ENCODE measurements at regions not wholly inside any gene's neighbourhood (a gene's known extent, or its start where the extent isn't known, plus 50 kb on each side); places are given as distances from the start of the nearest gene placed in this dataset.
A peak's percentile ranks its signal among the peaks of the same experiment; 100 is the strongest.

GRCh38 chr20:43306837-43307236 is 117.1 kb upstream of the PTPRT start:
- DNase-seq (ENCODE audit: low read depth) = no peak

- no peak for DNase-seq (ENCODE audit: low read depth)
Observed at GRCh38 chr20:43305749-43306148, 116.0 kb upstream of the PTPRT start.

- no peak for DNase-seq (ENCODE audit: low read depth)
Observed at GRCh38 chr20:43304598-43304997, 114.9 kb upstream of the PTPRT start.

- DNase-seq (ENCODE audit: low read depth) = no peak
Observed at GRCh38 chr20:43302936-43303335, 113.2 kb upstream of the PTPRT start.

GRCh38 chr20:43300901-43301300 is 111.2 kb upstream of the PTPRT start:
- DNase-seq (ENCODE audit: low read depth) = no peak

GRCh38 chr20:43295781-43296180 is 106.1 kb upstream of the PTPRT start:
- no peak for DNase-seq (ENCODE audit: low read depth)

- DNase-seq (ENCODE audit: low read depth) = no peak
Observed at GRCh38 chr20:43295263-43295662, 105.6 kb upstream of the PTPRT start.

GRCh38 chr20:43294031-43294430 is 104.3 kb upstream of the PTPRT start:
- no peak for DNase-seq (ENCODE audit: low read depth)

- DNase-seq (ENCODE audit: low read depth) = no peak
Observed at GRCh38 chr20:43293068-43293786, 103.5 kb upstream of the PTPRT start.

GRCh38 chr20:43292222-43292621 is 102.5 kb upstream of the PTPRT start:
- no peak for DNase-seq (ENCODE audit: low read depth)

- DNase-seq (ENCODE audit: low read depth) = no peak
Observed at GRCh38 chr20:43287637-43288036, 97.9 kb upstream of the PTPRT start.

- no peak for DNase-seq (ENCODE audit: low read depth)
Observed at GRCh38 chr20:43285170-43285569, 95.5 kb upstream of the PTPRT start.

- DNase-seq (ENCODE audit: low read depth) = no peak
Observed at GRCh38 chr20:43284486-43284885, 94.8 kb upstream of the PTPRT start.

GRCh38 chr20:43283126-43283525 is 93.4 kb upstream of the PTPRT start:
- no peak for DNase-seq (ENCODE audit: low read depth)

- DNase-seq (ENCODE audit: low read depth) = no peak
Observed at GRCh38 chr20:43271980-43272379, 82.3 kb upstream of the PTPRT start.

- no peak for DNase-seq (ENCODE audit: low read depth)
Observed at GRCh38 chr20:43265449-43265848, 75.7 kb upstream of the PTPRT start.

GRCh38 chr20:43263226-43263625 is 73.5 kb upstream of the PTPRT start:
- DNase-seq (ENCODE audit: low read depth) = no peak

- no peak for DNase-seq (ENCODE audit: low read depth)
Observed at GRCh38 chr20:43262341-43262740, 72.6 kb upstream of the PTPRT start.

- DNase-seq (ENCODE audit: low read depth) = no peak
Observed at GRCh38 chr20:43255877-43256276, 66.2 kb upstream of the PTPRT start.

- DNase-seq (ENCODE audit: low read depth) = no peak
Observed at GRCh38 chr20:43252761-43253160, 63.1 kb upstream of the PTPRT start.

- DNase-seq (ENCODE audit: low read depth) = no peak
Observed at GRCh38 chr20:43248341-43248740, 58.6 kb upstream of the PTPRT start.

GRCh38 chr20:43247361-43247760 is 57.7 kb upstream of the PTPRT start:
- DNase-seq (ENCODE audit: low read depth) = no peak

GRCh38 chr20:43244647-43245046 is 54.9 kb upstream of the PTPRT start:
- DNase-seq (ENCODE audit: low read depth) = no peak

- DNase-seq (ENCODE audit: low read depth) = peak; percentile 20
Observed at GRCh38 chr20:43243672-43244269, 54.1 kb upstream of the PTPRT start.

Measured in M059J (cell line).